ENCODE measurements at regions not wholly inside any gene's neighbourhood (a gene's known extent, or its start where the extent isn't known, plus 50 kb on each side); places are given as distances from the start of the nearest gene placed in this dataset.

DNA sequence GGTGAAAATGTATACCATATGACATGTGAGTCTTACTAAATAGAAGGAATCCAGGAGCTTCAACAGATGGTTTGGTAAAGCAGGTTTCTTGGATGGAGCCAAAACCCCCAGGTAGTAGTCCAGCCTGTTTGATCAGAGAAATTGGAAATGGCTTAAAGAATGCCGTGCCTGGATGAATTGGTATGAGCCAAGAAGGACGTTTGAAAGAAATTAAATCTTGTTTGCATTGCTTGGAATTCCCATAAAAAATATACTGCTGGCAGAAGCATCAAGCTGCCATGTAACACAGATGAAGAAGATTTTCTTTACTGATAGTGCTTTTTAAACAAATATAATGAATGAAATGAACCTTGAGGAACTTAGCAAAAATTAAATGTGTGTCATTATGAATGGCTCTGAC lies 176.3 kb downstream of the NPR3 start:
- peaks cover 0 to 32% (median 18%) of the 10 kb centered on the region in 11 donors for H3K9me3 ChIP-seq
- no peaks in the 10 kb centered on the region for H3K36me3 ChIP-seq
- H3K4me3 ChIP-seq: no peak overlapping the region
- TF ChIP-seq CTCF (IDR thresholded peaks at IDR 0.05): no peak
- WGBS, 2 donors: 49 to 54% methylated on average over 2 of the region's 2 CpGs
- H3K27ac ChIP-seq: no peak overlapping the region
- intact Hi-C loops (cut with DNase I): no loop called here
- DNase-seq: no peak
- H3K27me3 ChIP-seq: no peaks in the 10 kb centered on the region
- no peaks in the 10 kb centered on the region for H3K4me1 ChIP-seq
- ATAC-seq: no peak

DNA sequence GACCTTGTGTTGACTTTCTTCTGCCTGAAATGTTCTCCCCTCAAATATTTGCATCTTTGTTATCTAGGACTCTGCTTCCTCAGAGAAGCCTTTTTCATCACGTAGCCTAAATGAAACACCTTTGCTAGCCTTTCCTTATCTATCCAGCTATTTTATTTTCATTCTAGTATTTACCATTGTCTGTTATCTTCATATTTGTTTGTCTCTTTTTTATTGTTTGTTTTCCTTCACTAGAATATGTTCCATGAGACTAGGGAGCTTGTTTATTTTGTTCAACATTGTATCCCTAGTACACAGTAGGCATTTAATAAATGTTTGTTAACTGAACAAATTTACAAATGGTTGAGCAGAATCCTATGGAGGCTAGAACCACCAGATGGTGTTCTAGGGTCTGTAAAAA lies 178.0 kb downstream of the NPR3 start:
- TF ChIP-seq CTCF (IDR thresholded peaks at IDR 0.05): no peak
- H3K36me3 ChIP-seq: no peaks in the 10 kb centered on the region
- H3K4me1 ChIP-seq: no peaks in the 10 kb centered on the region
- intact Hi-C loops (cut with DNase I): no loop called here
- H3K27ac ChIP-seq: no peak overlapping the region
- no peak overlapping the region for H3K4me3 ChIP-seq
- DNase-seq (no peak), ATAC-seq (no peak)
- no peaks in the 10 kb centered on the region for H3K27me3 ChIP-seq
- H3K9me3 ChIP-seq: peaks cover 0 to 23% (median 3%) of the 10 kb centered on the region in 11 donors
- 51 to 69% methylated on average over 1 of the region's 1 CpG for WGBS, 2 donors

- ATAC-seq: no peak
- intact Hi-C loops (cut with DNase I): no loop called here
- whole genome bisulfite sequencing, 2 donors: 28 to 54% methylated on average over 2 of the region's 2 CpGs
Measured at GRCh38 chr5:32903613-32904012, 192.5 kb downstream of the NPR3 start.

GRCh38 chr5:32908641-32909040 lies 197.5 kb downstream of the NPR3 start:
- WGBS, 2 donors: 63 to 79% methylated on average over 2 of the region's 2 CpGs
- H3K27ac ChIP-seq: no peak overlapping the region
- intact Hi-C loops (cut with DNase I): no loop called here
- H3K4me3 ChIP-seq: no peak overlapping the region
- no peak for ATAC-seq
- H3K4me1 ChIP-seq: no peaks in the 10 kb centered on the region
- DNase-seq: no peak
- peaks cover 0 to 13% (median 7%) of the 10 kb centered on the region in 11 donors for H3K9me3 ChIP-seq
- no peaks in the 10 kb centered on the region for H3K27me3 ChIP-seq
- TF ChIP-seq CTCF (IDR thresholded peaks at IDR 0.05): no peak
- no peaks in the 10 kb centered on the region for H3K36me3 ChIP-seq

More at GRCh38 chr5:32903613-32904012, 192.5 kb downstream of the NPR3 start:
- H3K36me3 ChIP-seq: no peaks in the 10 kb centered on the region
- DNase-seq: no peak
- H3K4me3 ChIP-seq: no peak overlapping the region
- no peaks in the 10 kb centered on the region for H3K4me1 ChIP-seq
- no peak for TF ChIP-seq CTCF (IDR thresholded peaks at IDR 0.05)
- no peak overlapping the region for H3K27ac ChIP-seq
- no peaks in the 10 kb centered on the region for H3K27me3 ChIP-seq
- H3K9me3 ChIP-seq: peaks cover 0 to 13% (median 7%) of the 10 kb centered on the region in 11 donors

Data from heart right ventricle (tissue), 16 donors.